Peyer's patch (tissue), 4 donors: ENCODE measurements at regions not wholly inside any gene's neighbourhood (a gene's known extent, or its start where the extent isn't known, plus 50 kb on each side); places are given as distances from the start of the nearest gene placed in this dataset.

Source experiments
- POLR2A ChIP-seq, 2 donors: fragments of 450-650 bp; IDR thresholded peaks; one replicate each; pipeline ENCODE4 v1.5.1; 2017; ENCODE audit warnings: antibody characterized with exemption in 2 of 2, mild to moderate bottlenecking in 2 of 2, moderate library complexity in 2 of 2
- TF ChIP-seq, protein P1 (sequence below), 6 experiments: fragments of 450-650 bp in 4 of 6; fragments of 200-600 bp in 2 of 6; sonication (generic) in 1 of 6; IDR thresholded peaks; one replicate each; pipeline ENCODE4 v1.5.1; 2017 to 2019; ENCODE audit warnings: antibody characterized with exemption in 6 of 6, mild to moderate bottlenecking in 3 of 6, moderate library complexity in 1 of 6

DNA sequence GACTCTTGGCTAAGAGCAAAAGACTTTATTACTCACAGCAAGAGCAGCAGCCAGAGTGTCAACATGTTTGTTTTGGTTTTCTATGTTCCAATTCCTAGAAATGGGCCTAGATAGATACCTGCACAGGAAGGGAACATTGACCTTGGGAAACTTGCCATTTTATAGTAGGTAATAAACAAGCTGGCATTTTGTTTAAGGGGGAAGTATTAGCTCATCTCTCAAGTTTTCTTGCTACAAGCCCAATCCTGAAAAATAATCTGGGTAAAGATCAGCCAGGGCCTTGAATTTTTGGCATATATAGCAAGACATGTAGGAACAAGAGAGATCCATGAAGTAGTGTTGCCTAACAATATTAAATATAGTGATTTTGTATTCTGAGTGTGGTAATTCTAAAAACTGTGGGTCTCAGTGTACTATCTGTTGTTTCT, 51.4 kb upstream of the RGL1 start:
- TF ChIP-seq, protein P1, sequence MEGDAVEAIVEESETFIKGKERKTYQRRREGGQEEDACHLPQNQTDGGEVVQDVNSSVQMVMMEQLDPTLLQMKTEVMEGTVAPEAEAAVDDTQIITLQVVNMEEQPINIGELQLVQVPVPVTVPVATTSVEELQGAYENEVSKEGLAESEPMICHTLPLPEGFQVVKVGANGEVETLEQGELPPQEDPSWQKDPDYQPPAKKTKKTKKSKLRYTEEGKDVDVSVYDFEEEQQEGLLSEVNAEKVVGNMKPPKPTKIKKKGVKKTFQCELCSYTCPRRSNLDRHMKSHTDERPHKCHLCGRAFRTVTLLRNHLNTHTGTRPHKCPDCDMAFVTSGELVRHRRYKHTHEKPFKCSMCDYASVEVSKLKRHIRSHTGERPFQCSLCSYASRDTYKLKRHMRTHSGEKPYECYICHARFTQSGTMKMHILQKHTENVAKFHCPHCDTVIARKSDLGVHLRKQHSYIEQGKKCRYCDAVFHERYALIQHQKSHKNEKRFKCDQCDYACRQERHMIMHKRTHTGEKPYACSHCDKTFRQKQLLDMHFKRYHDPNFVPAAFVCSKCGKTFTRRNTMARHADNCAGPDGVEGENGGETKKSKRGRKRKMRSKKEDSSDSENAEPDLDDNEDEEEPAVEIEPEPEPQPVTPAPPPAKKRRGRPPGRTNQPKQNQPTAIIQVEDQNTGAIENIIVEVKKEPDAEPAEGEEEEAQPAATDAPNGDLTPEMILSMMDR (IDR thresholded peaks at IDR 0.05): no peak
- TF ChIP-seq POLR2A (IDR thresholded peaks at IDR 0.05): no peak
